GM23338 (cell line): ENCODE measurements at regions not wholly inside any gene's neighbourhood (a gene's known extent, or its start where the extent isn't known, plus 50 kb on each side); places are given as distances from the start of the nearest gene placed in this dataset.
"Not testable (repeated sequence)": the region's sequence is repeated elsewhere in the genome, so short reads cannot be mapped to it uniquely, and the experiment has no call there.

Experiments
- ATAC-seq: fragments of 200-7000 bp; cut with Tn5 transposase; 3 replicates; pipeline ENCODE4 v1.9.1; 2020
- DNase-seq: peaks from one replicate; pipeline ENCODE4 v3.0.0-alpha.2; 2015; ENCODE audit warnings: low spot score
- H2AFZ ChIP-seq: fragments of 200-600 bp; sonication (generic); 2 replicates; pipeline ENCODE4 v1.8.0; 2016; ENCODE audit warnings: antibody characterized with exemption, mild to moderate bottlenecking, moderate library complexity
- H3F3A ChIP-seq: fragments of 200-600 bp; sonication (generic); replicated peaks from 2 replicates; pipeline ENCODE4 v1.8.0; 2017; ENCODE audit warnings: antibody characterized with exemption, mixed run types, low read depth
- H3K27ac ChIP-seq: fragments of 200-600 bp; sonication (generic); 2 replicates; pipeline ENCODE4 v1.6.1; 2016; ENCODE audit warnings: low read depth
- H3K27me3 ChIP-seq: fragments of 200-600 bp; sonication (generic); 2 replicates; pipeline ENCODE4 v1.8.0; 2016; ENCODE audit warnings: mild to moderate bottlenecking, mixed run types, moderate library complexity; ENCODE audit not compliant: insufficient read depth
- H3K36me3 ChIP-seq: fragments of 200-600 bp; sonication (generic); 2 replicates; pipeline ENCODE4 v1.8.0; 2016; ENCODE audit warnings: mild to moderate bottlenecking; ENCODE audit not compliant: insufficient read depth
- H3K4me1 ChIP-seq: fragments of 200-600 bp; sonication (generic); 2 replicates; pipeline ENCODE4 v1.8.0; 2016; ENCODE audit warnings: mild to moderate bottlenecking, moderate library complexity; ENCODE audit not compliant: insufficient read depth
- H3K4me2 ChIP-seq: fragments of 200-600 bp; sonication (generic); 2 replicates; pipeline ENCODE4 v1.7.1; 2017; ENCODE audit warnings: mixed run types
- H3K4me3 ChIP-seq: fragments of 200-600 bp; sonication (generic); 2 replicates; pipeline ENCODE4 v1.6.1; 2016; ENCODE audit warnings: mixed run types
- H3K79me2 ChIP-seq: fragments of 200-600 bp; sonication (generic); replicated peaks from 2 replicates; pipeline ENCODE4 v1.8.0; 2017; ENCODE audit warnings: mild to moderate bottlenecking; ENCODE audit not compliant: insufficient read depth
- H3K9me2 ChIP-seq: fragments of 200-600 bp; sonication (generic); 2 replicates; pipeline ENCODE4 v1.8.0; 2017; ENCODE audit not compliant: insufficient read depth
- H4K20me1 ChIP-seq: fragments of 200-600 bp; sonication (generic); replicated peaks from 2 replicates; pipeline ENCODE4 v1.8.0; 2017; ENCODE audit warnings: mild to moderate bottlenecking; ENCODE audit not compliant: insufficient read depth
- H3K27ac Mint-ChIP-seq: 2 replicates; pipeline ENCODE4 v1.8.0; 2020; ENCODE audit warnings: inconsistent platforms, mild to moderate bottlenecking, moderate library complexity, mixed read lengths
- H3K27me3 Mint-ChIP-seq: 3 replicates; pipeline ENCODE4 v1.8.0; 2022; ENCODE audit warnings: low read depth, mild to moderate bottlenecking, moderate library complexity, mixed read lengths, inconsistent platforms; ENCODE audit not compliant: insufficient read depth, poor library complexity
- H3K36me3 Mint-ChIP-seq: 3 replicates; pipeline ENCODE4 v1.8.0; 2021; ENCODE audit warnings: low read depth, mild to moderate bottlenecking, inconsistent platforms, moderate library complexity, mixed read lengths
- H3K4me1 Mint-ChIP-seq: 3 replicates; pipeline ENCODE4 v1.8.0; 2020; ENCODE audit warnings: mild to moderate bottlenecking, inconsistent platforms, mixed read lengths
- H3K4me3 Mint-ChIP-seq: 3 replicates; pipeline ENCODE4 v1.8.0; 2021; ENCODE audit warnings: moderate library complexity, mild to moderate bottlenecking, inconsistent platforms, mixed read lengths
- H3K9me3 Mint-ChIP-seq: 3 replicates; pipeline ENCODE4 v1.8.0; 2020; ENCODE audit warnings: moderate library complexity, mild to moderate bottlenecking, inconsistent platforms, mixed read lengths

- H3K27me3 Mint-ChIP-seq, H3K9me2 ChIP-seq, H3K4me1 Mint-ChIP-seq, ATAC-seq, H3K4me2 ChIP-seq, H3K27me3 ChIP-seq, H3K36me3 ChIP-seq, H3K79me2 ChIP-seq, H3K27ac Mint-ChIP-seq, H4K20me1 ChIP-seq, H3F3A ChIP-seq, H3K9me3 Mint-ChIP-seq, H3K27ac ChIP-seq, H2AFZ ChIP-seq, DNase-seq, H3K4me3 ChIP-seq, H3K36me3 Mint-ChIP-seq, H3K4me1 ChIP-seq, H3K4me3 Mint-ChIP-seq: not testable (repeated sequence)
Measured at GRCh38 chrX:63168949-63169348, 182.2 kb downstream of the SPIN4 start.

DNA sequence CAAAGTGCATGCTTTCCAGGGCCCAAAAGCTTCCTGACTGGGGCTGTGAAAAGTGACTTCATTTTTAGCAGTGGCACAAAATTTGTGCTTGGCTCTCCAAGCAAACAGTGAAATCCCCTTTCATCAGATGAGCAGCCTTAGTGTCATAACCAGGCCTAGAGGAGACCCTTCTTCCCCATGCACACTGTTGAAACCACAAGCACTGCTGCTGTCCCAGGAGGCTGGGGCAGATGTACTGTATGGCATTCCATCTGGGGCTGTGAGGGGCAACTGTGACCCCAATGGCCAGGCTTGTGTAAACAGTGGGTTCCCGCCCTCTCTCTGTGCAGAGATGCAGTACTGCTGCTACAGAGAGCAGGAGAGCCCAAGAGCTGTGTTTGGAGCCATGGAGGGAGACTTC, 184.1 kb downstream of the SPIN4 start:
- ATAC-seq, DNase-seq: not testable (repeated sequence)

DNA sequence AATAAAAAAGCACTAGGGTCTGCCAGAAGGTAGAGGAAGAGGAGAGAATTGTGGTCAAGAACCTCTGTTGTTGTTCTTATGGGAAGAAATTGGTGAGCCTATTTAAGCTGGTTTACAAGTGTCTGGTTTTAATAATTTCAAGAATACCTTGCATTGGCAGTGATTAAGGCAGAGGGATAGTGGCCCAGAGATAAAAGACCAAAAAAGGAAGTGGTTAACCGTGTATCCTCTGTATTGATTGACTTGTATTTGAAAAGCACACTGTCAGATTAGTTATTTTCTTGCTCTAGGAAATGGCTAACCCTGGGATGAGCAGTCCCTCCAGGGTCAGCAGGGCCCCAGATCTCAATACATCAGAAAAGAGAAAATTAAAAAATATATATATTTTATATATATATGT, 190.1 kb downstream of the SPIN4 start:
- not testable (repeated sequence) for H4K20me1 ChIP-seq, H3K27ac Mint-ChIP-seq, H3K4me3 Mint-ChIP-seq, H3K79me2 ChIP-seq, H3K4me1 ChIP-seq, DNase-seq, H3K36me3 ChIP-seq, H3K4me2 ChIP-seq, H3K27me3 Mint-ChIP-seq, H3F3A ChIP-seq, H3K27ac ChIP-seq, H3K36me3 Mint-ChIP-seq, H3K9me3 Mint-ChIP-seq, H3K4me3 ChIP-seq, H2AFZ ChIP-seq, ATAC-seq, H3K27me3 ChIP-seq, H3K9me2 ChIP-seq, H3K4me1 Mint-ChIP-seq

More for the DNA sequence above, 184.1 kb downstream of the SPIN4 start:
- H3K79me2 ChIP-seq, H3K9me2 ChIP-seq, H3K27me3 Mint-ChIP-seq, H3K4me1 Mint-ChIP-seq, H4K20me1 ChIP-seq, H3K36me3 ChIP-seq, H3K36me3 Mint-ChIP-seq, H2AFZ ChIP-seq, H3K27me3 ChIP-seq, H3K4me3 Mint-ChIP-seq, H3K4me1 ChIP-seq, H3K4me3 ChIP-seq, H3K27ac Mint-ChIP-seq, H3K9me3 Mint-ChIP-seq, H3K27ac ChIP-seq, H3K4me2 ChIP-seq, H3F3A ChIP-seq: not testable (repeated sequence)

DNA sequence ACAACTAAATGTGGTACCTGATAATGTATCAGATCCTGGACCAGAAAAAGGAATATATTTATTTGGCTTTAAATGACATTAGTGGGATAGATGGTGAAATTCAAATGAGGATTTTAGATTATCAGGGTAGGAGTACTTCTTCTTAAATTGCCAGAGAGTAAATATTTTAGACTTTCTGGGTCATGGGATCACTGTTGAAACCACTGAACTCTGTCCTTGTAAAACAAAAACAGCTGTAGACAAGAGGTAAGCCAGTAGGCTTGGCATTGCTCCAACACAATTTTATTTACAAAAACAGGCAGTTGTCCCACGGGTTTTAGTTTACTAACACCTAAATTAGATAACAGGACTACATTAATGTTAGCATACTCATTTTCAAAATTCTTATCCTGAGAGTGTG, 190.8 kb downstream of the SPIN4 start:
- not testable (repeated sequence) for H3K9me3 Mint-ChIP-seq, H3K4me1 ChIP-seq, H3K36me3 Mint-ChIP-seq, H3K79me2 ChIP-seq, H4K20me1 ChIP-seq, H2AFZ ChIP-seq, H3K27ac Mint-ChIP-seq, H3K27me3 ChIP-seq, H3K27ac ChIP-seq, ATAC-seq, H3F3A ChIP-seq, H3K4me3 ChIP-seq, H3K4me3 Mint-ChIP-seq, H3K4me2 ChIP-seq, H3K27me3 Mint-ChIP-seq, H3K9me2 ChIP-seq, DNase-seq, H3K4me1 Mint-ChIP-seq, H3K36me3 ChIP-seq

GRCh38 chrX:63145526-63145925, 205.6 kb downstream of the SPIN4 start:
- not testable (repeated sequence) for H3K36me3 Mint-ChIP-seq, H3K36me3 ChIP-seq, H3K4me1 Mint-ChIP-seq, H3K27me3 Mint-ChIP-seq, H3K4me3 Mint-ChIP-seq, H4K20me1 ChIP-seq, H3K4me3 ChIP-seq, H3K4me2 ChIP-seq, H3K27ac ChIP-seq, H3F3A ChIP-seq, H3K27ac Mint-ChIP-seq, DNase-seq, H3K9me3 Mint-ChIP-seq, H2AFZ ChIP-seq, H3K27me3 ChIP-seq, H3K79me2 ChIP-seq, H3K4me1 ChIP-seq, ATAC-seq, H3K9me2 ChIP-seq

GRCh38 chrX:63142588-63142987, 208.5 kb downstream of the SPIN4 start:
- not testable (repeated sequence) for H3K4me3 Mint-ChIP-seq, H3K36me3 ChIP-seq, H3K9me3 Mint-ChIP-seq, H3K36me3 Mint-ChIP-seq, H3K9me2 ChIP-seq, H3F3A ChIP-seq, DNase-seq, ATAC-seq, H3K4me3 ChIP-seq, H3K4me2 ChIP-seq, H3K27me3 ChIP-seq, H2AFZ ChIP-seq, H3K27ac ChIP-seq, H3K79me2 ChIP-seq, H3K4me1 ChIP-seq, H3K27me3 Mint-ChIP-seq, H3K4me1 Mint-ChIP-seq, H3K27ac Mint-ChIP-seq, H4K20me1 ChIP-seq

DNA sequence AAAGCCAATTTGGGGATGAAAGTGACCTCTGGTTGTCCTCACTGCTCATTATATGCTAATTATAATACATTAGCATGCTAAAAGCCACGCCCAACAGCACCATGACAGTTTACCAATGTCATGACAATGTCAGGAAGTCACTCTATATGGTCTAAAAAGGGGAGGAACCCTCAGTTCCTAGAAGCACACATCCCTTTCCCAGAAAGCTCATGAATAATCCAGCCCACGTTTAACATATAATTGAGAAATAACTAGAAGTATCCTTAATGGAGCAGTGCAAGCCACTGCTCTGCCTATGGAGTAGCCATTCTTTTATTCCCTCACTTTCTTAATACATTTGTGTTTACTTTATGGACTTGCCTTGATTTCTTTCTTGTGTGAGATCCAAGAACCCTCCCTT, 215.3 kb downstream of the SPIN4 start:
- not testable (repeated sequence) for DNase-seq, H3K4me1 Mint-ChIP-seq, H3K4me1 ChIP-seq, H3K79me2 ChIP-seq, H3F3A ChIP-seq, H3K36me3 ChIP-seq, ATAC-seq, H2AFZ ChIP-seq, H3K27ac ChIP-seq, H3K36me3 Mint-ChIP-seq, H3K27me3 ChIP-seq, H3K4me2 ChIP-seq, H3K27me3 Mint-ChIP-seq, H3K27ac Mint-ChIP-seq, H3K4me3 Mint-ChIP-seq, H3K9me3 Mint-ChIP-seq, H4K20me1 ChIP-seq, H3K4me3 ChIP-seq, H3K9me2 ChIP-seq
